PC-3 (cell line): ENCODE measurements at regions not wholly inside any gene's neighbourhood (a gene's known extent, or its start where the extent isn't known, plus 50 kb on each side); places are given as distances from the start of the nearest gene placed in this dataset.
"Not testable (repeated sequence)": the region's sequence is repeated elsewhere in the genome, so short reads cannot be mapped to it uniquely, and the experiment has no call there.

ENCODE experiments used
- ATAC-seq: fragments of 200-7000 bp; cut with Tn5 transposase; 2 replicates; pipeline ENCODE4 v1.9.1; 2020; ENCODE audit warnings: mild to moderate bottlenecking, moderate library complexity
- BruUV-seq: library from RNA; stranded (reverse); fragments of 400-500 nt; replicated peaks from 2 replicates; lab custom pipeline; 2021; lab: Mats Ljungman, UMichigan
- CTCF ChIA-PET: fragments of 300-600 bp; sonication (Branson Sonifier 250); formaldehyde crosslinking; loops from one replicate; lab custom pipeline; 2022; ENCODE audit warnings: antibody characterized with exemption; lab: Charles Lee
- POLR2A ChIA-PET: fragments of 300-600 bp; sonication (Branson Sonifier 250); formaldehyde crosslinking; loops from one replicate; lab custom pipeline; 2022; ENCODE audit warnings: antibody characterized with exemption; ENCODE audit not compliant: unreplicated experiment; lab: Charles Lee
- DNase-seq: peaks from one replicate; pipeline ENCODE4 v3.0.0-alpha.2; 2015
- H2AFZ ChIP-seq: fragments of 300-600 bp; sonication (generic); 2 replicates; pipeline ENCODE4 v1.6.0; 2016; ENCODE audit warnings: antibody characterized with exemption, low read length
- H3F3A ChIP-seq: fragments of 300-600 bp; sonication (generic); one replicate; pipeline ENCODE4 v1.6.0; 2017; ENCODE audit warnings: antibody characterized with exemption, low read length, control low read depth, mild to moderate bottlenecking; ENCODE audit not compliant: unreplicated experiment
- H3K27ac ChIP-seq: fragments of 300-600 bp; sonication (generic); 2 replicates; pipeline ENCODE4 v1.5.1; 2016; ENCODE audit warnings: mild to moderate bottlenecking, low read length
- H3K27me3 ChIP-seq: fragments of 300-600 bp; sonication (generic); 2 replicates; pipeline ENCODE4 v1.6.1; 2016; ENCODE audit warnings: low read length, mixed read lengths
- H3K36me3 ChIP-seq: fragments of 300-600 bp; sonication (generic); 2 replicates; pipeline ENCODE4 v1.6.1; 2016; ENCODE audit warnings: low read depth, mixed run types, low read length, mixed read lengths
- H3K4me1 ChIP-seq: fragments of 300-600 bp; sonication (generic); 2 replicates; pipeline ENCODE4 v1.5.1; 2016; ENCODE audit warnings: low read length; ENCODE audit not compliant: insufficient read depth
- H3K4me2 ChIP-seq: fragments of 300-600 bp; sonication (generic); 2 replicates; pipeline ENCODE4 v1.6.0; 2016; ENCODE audit warnings: low read length
- H3K4me3 ChIP-seq: fragments of 300-600 bp; sonication (generic); 2 replicates; pipeline ENCODE4 v1.5.1; 2016; ENCODE audit warnings: mild to moderate bottlenecking, low read length, mixed read lengths
- H3K79me2 ChIP-seq: fragments of 300-600 bp; sonication (generic); 2 replicates; pipeline ENCODE4 v1.6.1; 2017; ENCODE audit warnings: low read length, mixed read lengths
- H3K9ac ChIP-seq: fragments of 300-600 bp; sonication (generic); 2 replicates; pipeline ENCODE4 v1.6.0; 2016; ENCODE audit warnings: mild to moderate bottlenecking, low read length
- H3K9me2 ChIP-seq: fragments of 300-600 bp; sonication (generic); replicated peaks from 2 replicates; pipeline ENCODE4 v1.6.1; 2016; ENCODE audit warnings: mixed run types, low read length, mixed read lengths
- H3K9me3 ChIP-seq: fragments of 300-600 bp; sonication (generic); 2 replicates; pipeline ENCODE4 v1.6.1; 2016; ENCODE audit warnings: low read length, mixed read lengths
- H4K20me1 ChIP-seq: fragments of 300-600 bp; sonication (generic); 2 replicates; pipeline ENCODE4 v1.6.1; 2016; ENCODE audit warnings: low read length, mixed read lengths
- EZH2 ChIP-seq: fragments of 300-600 bp; sonication (generic); IDR thresholded peaks from one replicate; pipeline ENCODE4 v1.6.1; 2017; ENCODE audit warnings: antibody characterized with exemption, mild to moderate bottlenecking, low read length; ENCODE audit not compliant: unreplicated experiment
- EZH2phosphoT487 ChIP-seq: fragments of 300-600 bp; sonication (generic); IDR thresholded peaks from 2 replicates; pipeline ENCODE4 v1.6.1; 2018; ENCODE audit warnings: mild to moderate bottlenecking, antibody characterized with exemption, low read length, borderline replicate concordance
- intact Hi-C: fragments of 100-400 bp; cut with micrococcal nuclease; formaldehyde crosslinking; loops from 2 replicates; pipeline ENCODE4 v1.9.0; 2023
- TF ChIP-seq, protein P1 (sequence below): fragments of 300-600 bp; sonication (generic); conservative IDR thresholded peaks from 2 replicates; pipeline ENCODE4 v1.5.1; 2017; ENCODE audit warnings: antibody characterized with exemption, low read depth, mild to moderate bottlenecking, low read length

DNA sequence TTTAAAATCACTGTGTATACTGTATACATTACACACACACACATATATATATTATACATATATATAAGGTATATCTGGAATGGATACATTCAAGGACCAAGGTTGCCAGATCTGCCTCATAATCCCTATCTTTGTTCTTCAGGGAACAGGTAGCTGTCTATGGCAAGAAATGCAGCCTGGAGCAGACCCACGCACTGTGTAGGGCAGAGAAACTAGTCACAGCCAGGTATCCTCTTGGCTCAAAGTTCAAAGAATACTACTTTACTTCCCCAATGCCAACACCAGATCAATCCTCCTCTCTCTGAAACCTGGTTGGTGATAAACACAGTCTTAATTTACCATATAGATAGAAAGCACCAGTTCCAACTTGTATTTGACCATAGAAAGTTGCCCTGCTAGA, 313.6 kb downstream of the PRELID2 start:
- Histone ChIP-seq H3K4me2 (no peak overlapping the region), H3K79me2 (no peaks in the 10 kb centered on the region), H3K9me3 (no peaks in the 10 kb centered on the region), H3K4me3 (no peak overlapping the region), H3F3A (no peaks in the 10 kb centered on the region), H4K20me1 (no peaks in the 10 kb centered on the region), H2AFZ (no peak overlapping the region), H3K27ac (no peak overlapping the region), H3K27me3 (no peaks in the 10 kb centered on the region), H3K9ac (no peak overlapping the region), H3K36me3 (no peaks in the 10 kb centered on the region), H3K4me1 (no peaks in the 10 kb centered on the region), H3K9me2 (no peaks in the 10 kb centered on the region)
- ATAC-seq (no peak), DNase-seq (no peak)
- no peak for TF ChIP-seq EZH2
- no peak for TF ChIP-seq EZH2phosphoT487
- TF ChIP-seq, protein P1, sequence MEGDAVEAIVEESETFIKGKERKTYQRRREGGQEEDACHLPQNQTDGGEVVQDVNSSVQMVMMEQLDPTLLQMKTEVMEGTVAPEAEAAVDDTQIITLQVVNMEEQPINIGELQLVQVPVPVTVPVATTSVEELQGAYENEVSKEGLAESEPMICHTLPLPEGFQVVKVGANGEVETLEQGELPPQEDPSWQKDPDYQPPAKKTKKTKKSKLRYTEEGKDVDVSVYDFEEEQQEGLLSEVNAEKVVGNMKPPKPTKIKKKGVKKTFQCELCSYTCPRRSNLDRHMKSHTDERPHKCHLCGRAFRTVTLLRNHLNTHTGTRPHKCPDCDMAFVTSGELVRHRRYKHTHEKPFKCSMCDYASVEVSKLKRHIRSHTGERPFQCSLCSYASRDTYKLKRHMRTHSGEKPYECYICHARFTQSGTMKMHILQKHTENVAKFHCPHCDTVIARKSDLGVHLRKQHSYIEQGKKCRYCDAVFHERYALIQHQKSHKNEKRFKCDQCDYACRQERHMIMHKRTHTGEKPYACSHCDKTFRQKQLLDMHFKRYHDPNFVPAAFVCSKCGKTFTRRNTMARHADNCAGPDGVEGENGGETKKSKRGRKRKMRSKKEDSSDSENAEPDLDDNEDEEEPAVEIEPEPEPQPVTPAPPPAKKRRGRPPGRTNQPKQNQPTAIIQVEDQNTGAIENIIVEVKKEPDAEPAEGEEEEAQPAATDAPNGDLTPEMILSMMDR = no peak
- CTCF ChIA-PET = no interaction called here
- intact Hi-C loops = no loop called here
- no TSS peak for BruUV-seq
- POLR2A ChIA-PET = no interaction called here

DNA sequence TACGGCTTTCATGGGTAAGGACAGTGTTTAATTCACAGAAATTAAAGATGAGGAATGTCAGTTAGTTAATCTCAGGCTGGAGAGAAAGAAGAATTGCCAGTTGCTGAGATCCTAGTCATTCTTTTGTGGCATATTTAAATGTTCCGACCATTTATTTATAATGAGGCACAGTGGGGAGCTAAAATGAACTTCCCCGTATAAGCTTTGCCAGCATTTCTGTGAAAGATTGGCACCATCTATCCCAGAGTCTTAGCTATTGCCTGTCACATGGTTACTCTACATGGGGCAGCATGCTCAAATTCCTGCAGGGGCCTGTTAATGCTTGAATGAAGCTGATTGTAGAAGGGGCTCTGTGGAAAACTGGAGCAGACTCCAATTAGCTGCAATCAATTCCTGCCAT, 314.1 kb downstream of the PRELID2 start:
- POLR2A ChIA-PET = no interaction called here

DNA sequence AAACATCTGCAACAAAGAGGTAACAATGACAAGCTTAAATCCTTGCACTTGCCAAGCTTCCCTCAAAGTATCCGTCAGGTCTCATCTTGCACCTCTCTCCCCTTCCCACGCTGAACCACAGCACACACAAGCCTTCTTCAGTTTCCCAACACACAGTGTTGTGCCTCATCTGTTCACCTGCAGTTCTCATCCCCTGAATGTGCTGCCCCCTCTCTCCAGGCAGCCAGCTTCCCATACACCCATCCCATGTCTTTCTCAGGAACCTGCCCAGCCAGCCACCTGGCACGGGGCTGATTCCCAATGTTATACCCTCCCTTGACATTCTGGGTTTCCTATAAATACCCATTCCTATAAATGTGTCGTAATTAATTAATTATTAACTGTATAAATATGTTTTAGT, 314.8 kb downstream of the PRELID2 start:
- no peak overlapping the region for H3K4me2 ChIP-seq
- ChIA-PET POLR2A (no interaction called here), CTCF (no interaction called here)
- no peaks in the 10 kb centered on the region for H3F3A ChIP-seq
- no peaks in the 10 kb centered on the region for H3K4me1 ChIP-seq
- H2AFZ ChIP-seq = no peak overlapping the region
- DNase-seq = no peak
- H3K27me3 ChIP-seq = no peaks in the 10 kb centered on the region
- H3K9me2 ChIP-seq = no peaks in the 10 kb centered on the region
- no TSS peak for BruUV-seq
- H3K36me3 ChIP-seq = no peaks in the 10 kb centered on the region
- TF ChIP-seq, protein P1 = no peak
- TF ChIP-seq EZH2phosphoT487 = no peak
- no peak for TF ChIP-seq EZH2
- H4K20me1 ChIP-seq = no peaks in the 10 kb centered on the region
- H3K9ac ChIP-seq = no peak overlapping the region
- intact Hi-C loops = no loop called here
- H3K9me3 ChIP-seq = no peaks in the 10 kb centered on the region
- no peak overlapping the region for H3K4me3 ChIP-seq
- H3K27ac ChIP-seq = no peak overlapping the region
- H3K79me2 ChIP-seq = no peaks in the 10 kb centered on the region
- ATAC-seq = no peak

More for the DNA sequence above, 314.1 kb downstream of the PRELID2 start:
- H3K4me2 ChIP-seq = no peak overlapping the region
- intact Hi-C loops = no loop called here
- no TSS peak for BruUV-seq
- H3K9ac ChIP-seq = no peak overlapping the region
- H3K27me3 ChIP-seq = no peaks in the 10 kb centered on the region
- ATAC-seq (no peak), DNase-seq (no peak)
- no peaks in the 10 kb centered on the region for H3K9me2 ChIP-seq
- no peaks in the 10 kb centered on the region for H3F3A ChIP-seq
- no peaks in the 10 kb centered on the region for H3K4me1 ChIP-seq
- H3K9me3 ChIP-seq = no peaks in the 10 kb centered on the region
- no peak overlapping the region for H3K27ac ChIP-seq
- CTCF ChIA-PET = no interaction called here
- no peak overlapping the region for H3K4me3 ChIP-seq
- no peaks in the 10 kb centered on the region for H3K79me2 ChIP-seq
- no peaks in the 10 kb centered on the region for H3K36me3 ChIP-seq
- H2AFZ ChIP-seq = no peak overlapping the region
- TF ChIP-seq, protein P1 = no peak
- TF ChIP-seq EZH2phosphoT487 = no peak
- no peak for TF ChIP-seq EZH2
- H4K20me1 ChIP-seq = no peaks in the 10 kb centered on the region

DNA sequence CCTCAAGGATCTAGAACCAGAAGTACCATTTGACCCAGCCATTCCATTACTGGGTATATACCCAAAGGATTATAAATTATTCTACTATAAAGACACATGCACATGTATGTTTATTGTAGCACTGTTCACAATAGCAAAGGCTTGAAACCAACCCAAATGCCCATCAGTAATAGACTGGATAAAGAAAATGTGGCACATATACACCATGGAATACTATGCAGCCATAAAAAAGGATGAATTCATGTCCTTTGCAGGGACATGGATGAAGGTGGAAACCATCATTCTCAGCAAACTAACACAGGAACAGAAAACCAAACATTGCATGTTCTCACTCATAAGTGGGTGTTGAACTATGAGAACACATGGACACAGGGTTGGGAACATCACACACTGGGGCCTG, 317.6 kb downstream of the PRELID2 start:
- H3K27me3 ChIP-seq, H3K4me3 ChIP-seq, H3K9ac ChIP-seq, H3F3A ChIP-seq, ATAC-seq, H3K79me2 ChIP-seq, intact Hi-C loops, DNase-seq, H3K36me3 ChIP-seq, H3K4me2 ChIP-seq, H3K9me2 ChIP-seq, H2AFZ ChIP-seq, POLR2A ChIA-PET, H3K27ac ChIP-seq, BruUV-seq, H3K4me1 ChIP-seq, H3K9me3 ChIP-seq, H4K20me1 ChIP-seq, CTCF ChIA-PET: not testable (repeated sequence)
